H1 (cell line): ENCODE measurements at regions not wholly inside any gene's neighbourhood (a gene's known extent, or its start where the extent isn't known, plus 50 kb on each side); places are given as distances from the start of the nearest gene placed in this dataset.

ENCODE experiments used
- CTCF ChIA-PET: fragments of 300-600 bp; sonication (Branson Sonifier 250); formaldehyde crosslinking; loops from one replicate; lab custom pipeline; 2021; ENCODE audit not compliant: partially characterized antibody; lab: Charles Lee
- POLR2A ChIA-PET: fragments of 300-600 bp; sonication (Branson Sonifier 250); formaldehyde crosslinking; loops from one replicate; lab custom pipeline; 2021; ENCODE audit warnings: inconsistent platforms; ENCODE audit not compliant: partially characterized antibody; lab: Charles Lee
- DNase-seq, 2 experiments: peaks; one replicate each; pipeline versions ENCODE4 v3.0.0 to v3.0.0-alpha.2; 2010 to 2022; ENCODE audit warnings: low spot score in 2 of 2, low read depth in 1 of 2, mixed read lengths in 1 of 2
- FAIRE-seq: peaks from 2 replicates; lab custom pipeline; 2011; peaks lifted over from hg19 to GRCh38; lab: Jason Lieb, UNC
- H2AFZ ChIP-seq: 2 replicates; pipeline ENCODE4 v1.8.1; 2012; ENCODE audit warnings: low read length, inconsistent platforms
- H2AK5ac ChIP-seq: 2 replicates; pipeline ENCODE4 v1.6.1; 2013; ENCODE audit warnings: low read depth, low read length
- H2BK120ac ChIP-seq: replicated peaks from 2 replicates; pipeline ENCODE3; 2013; ENCODE audit warnings: low read depth, low read length, inconsistent platforms
- H2BK12ac ChIP-seq: 2 replicates; pipeline ENCODE4 v1.6.1; 2013; ENCODE audit warnings: low read depth, low read length
- H2BK15ac ChIP-seq: 2 replicates; pipeline ENCODE4 v1.6.1; 2013; ENCODE audit warnings: low read length
- H2BK20ac ChIP-seq: 2 replicates; pipeline ENCODE4 v1.6.1; 2013; ENCODE audit warnings: low read length
- H2BK5ac ChIP-seq: 2 replicates; pipeline ENCODE4 v1.6.1; 2013; ENCODE audit warnings: low read depth, low read length
- H3K14ac ChIP-seq: 2 replicates; pipeline ENCODE4 v1.6.1; 2013; ENCODE audit warnings: inconsistent platforms; ENCODE audit not compliant: insufficient read length
- H3K18ac ChIP-seq: 2 replicates; pipeline ENCODE4 v1.6.1; 2013; ENCODE audit warnings: low read length; ENCODE audit errors: extremely low read depth
- H3K23ac ChIP-seq: 2 replicates; pipeline ENCODE4 v1.6.1; 2013; ENCODE audit warnings: inconsistent platforms; ENCODE audit not compliant: insufficient read length
- H3K23me2 ChIP-seq: 2 replicates; pipeline ENCODE4 v1.6.1; 2013; ENCODE audit warnings: low read depth, low read length
- H3K27ac ChIP-seq: 2 replicates; pipeline ENCODE4 v1.6.1; 2011; ENCODE audit warnings: low read depth, low read length, inconsistent platforms
- H3K27me3 ChIP-seq, 4 experiments: replicated peaks in 1 of 4; 1 replicate in 1 of 4; 2 replicates in 3 of 4; pipeline versions ENCODE4 v1.6.1 to v1.8.1; 2011 to 2013; ENCODE audit warnings: low read length in 3 of 4, mild to moderate bottlenecking in 3 of 4, inconsistent platforms in 2 of 4, mixed read lengths in 2 of 4, moderate library complexity in 1 of 4; ENCODE audit not compliant: control insufficient read depth in 3 of 4, insufficient read depth in 3 of 4; ENCODE audit errors: extremely low read depth in 1 of 4
- H3K36me3 ChIP-seq, 4 experiments: 2 replicates each; pipeline versions ENCODE4 v1.6.1 to v1.8.1; 2011 to 2013; ENCODE audit warnings: mild to moderate bottlenecking in 4 of 4, low read length in 3 of 4, moderate library complexity in 2 of 4, control low read depth in 1 of 4, inconsistent platforms in 1 of 4; ENCODE audit not compliant: insufficient read depth in 4 of 4, control insufficient read depth in 2 of 4
- H3K4ac ChIP-seq: replicated peaks from 2 replicates; pipeline ENCODE3; 2013; ENCODE audit warnings: low read length, low read depth, mixed read lengths, inconsistent platforms; ENCODE audit not compliant: insufficient read length
- H3K4me1 ChIP-seq, 4 experiments: replicated peaks in 1 of 4; 1 replicate in 1 of 4; 2 replicates in 3 of 4; pipeline versions ENCODE4 v1.6.1 to v1.8.1; 2011 to 2013; ENCODE audit warnings: low read length in 3 of 4, inconsistent platforms in 2 of 4, mixed read lengths in 1 of 4; ENCODE audit not compliant: insufficient read depth in 4 of 4, control insufficient read depth in 3 of 4
- H3K4me2 ChIP-seq, 2 experiments: 2 replicates each; pipeline versions ENCODE4 v1.6.1 to v1.8.1; 2011 to 2013; ENCODE audit warnings: low read depth in 2 of 2, low read length in 2 of 2, control low read depth in 1 of 2, inconsistent platforms in 1 of 2, mild to moderate bottlenecking in 1 of 2; ENCODE audit not compliant: insufficient read depth in 1 of 2
- H3K4me3 ChIP-seq, 4 experiments: fragments of 200-600, 300-600 bp in 1 of 4; sonication (generic), shearing (Covaris generic), sonication (Bioruptor Twin) in 1 of 4; 2 replicates each; pipeline versions ENCODE4 v1.5.1 to v1.8.1; 2011 to 2016; ENCODE audit warnings: low read length in 4 of 4, low read depth in 3 of 4, control low read depth in 2 of 4, inconsistent platforms in 2 of 4, mild to moderate bottlenecking in 2 of 4, mixed read lengths in 1 of 4, moderate library complexity in 1 of 4; ENCODE audit not compliant: insufficient read depth in 2 of 4; ENCODE audit errors: extremely low read depth in 1 of 4
- H3K56ac ChIP-seq: replicated peaks from 2 replicates; pipeline ENCODE3; 2013; ENCODE audit warnings: low read depth, mild to moderate bottlenecking, mixed read lengths, low read length, inconsistent platforms; ENCODE audit not compliant: insufficient read length
- H3K79me1 ChIP-seq: 2 replicates; pipeline ENCODE4 v1.6.1; 2013; ENCODE audit warnings: low read depth, low read length, control low read depth
- H3K79me2 ChIP-seq, 2 experiments: 2 replicates each; pipeline versions ENCODE4 v1.6.1 to v1.8.1; 2012 to 2013; ENCODE audit warnings: low read length in 2 of 2, mild to moderate bottlenecking in 2 of 2, inconsistent platforms in 1 of 2; ENCODE audit not compliant: insufficient read depth in 2 of 2, control insufficient read depth in 1 of 2
- H3K9ac ChIP-seq, 4 experiments: replicated peaks in 1 of 4; 1 replicate in 1 of 4; 2 replicates in 3 of 4; pipeline versions ENCODE4 v1.6.1 to v1.8.1; 2011 to 2013; ENCODE audit warnings: low read depth in 3 of 4, low read length in 3 of 4, control low read depth in 2 of 4, mild to moderate bottlenecking in 2 of 4, moderate library complexity in 2 of 4, inconsistent platforms in 1 of 4; ENCODE audit errors: extremely low read depth in 1 of 4
- H3K9me3 ChIP-seq, 2 experiments: 2 replicates each; pipeline versions ENCODE4 v1.6.1 to v1.8.1; 2012 to 2013; ENCODE audit warnings: mild to moderate bottlenecking in 2 of 2, moderate library complexity in 2 of 2, control low read depth in 1 of 2, inconsistent platforms in 1 of 2, low read depth in 1 of 2, low read length in 1 of 2, mixed read lengths in 1 of 2; ENCODE audit not compliant: insufficient read depth in 2 of 2
- H4K20me1 ChIP-seq, 2 experiments: replicated peaks in 1 of 2; 2 replicates each; pipeline versions ENCODE3 to v1.8.1; 2011 to 2013; ENCODE audit warnings: inconsistent platforms in 2 of 2, low read length in 2 of 2, mild to moderate bottlenecking in 1 of 2; ENCODE audit not compliant: insufficient read depth in 2 of 2, control insufficient read depth in 1 of 2
- H4K5ac ChIP-seq: 2 replicates; pipeline ENCODE4 v1.6.1; 2013; ENCODE audit warnings: low read length, low read depth, mixed read lengths, inconsistent platforms; ENCODE audit not compliant: insufficient read length
- H4K8ac ChIP-seq: 2 replicates; pipeline ENCODE4 v1.8.0; 2013; ENCODE audit warnings: mild to moderate bottlenecking, moderate library complexity, low read length, inconsistent platforms; ENCODE audit not compliant: insufficient read depth; ENCODE audit errors: extremely low read depth
- H4K91ac ChIP-seq: replicated peaks from 2 replicates; pipeline ENCODE3; 2013; ENCODE audit warnings: low read length, mixed read lengths, inconsistent platforms; ENCODE audit not compliant: insufficient read length
- BACH1 ChIP-seq: IDR thresholded peaks from 2 replicates; pipeline ENCODE4 v1.6.1; 2012; ENCODE audit warnings: low read length, improper control_type of control experiment
- CBX8 ChIP-seq: fragments of 300-800, 300-1000 bp; sonication (generic); IDR thresholded peaks from 2 replicates; pipeline ENCODE4 v1.7.1; 2016; ENCODE audit warnings: low read depth, low read length, borderline replicate concordance
- HDAC2 ChIP-seq, 2 experiments: fragments of 300-600 bp in 1 of 2; sonication (generic) in 1 of 2; IDR thresholded peaks; 2 replicates each; pipeline ENCODE4 v1.6.1; 2011 to 2012; ENCODE audit warnings: low read depth in 2 of 2, low read length in 2 of 2, mild to moderate bottlenecking in 2 of 2, moderate library complexity in 2 of 2, borderline replicate concordance in 1 of 2, inconsistent platforms in 1 of 2
- JUN ChIP-seq: IDR thresholded peaks from 2 replicates; pipeline ENCODE4 v1.6.1; 2011; ENCODE audit warnings: low read depth, mild to moderate bottlenecking, improper control_type of control experiment, low read length
- KDM1A ChIP-seq: fragments of 200-600, 300-600 bp; sonication (generic); IDR thresholded peaks from 2 replicates; pipeline ENCODE4 v1.7.1; 2016; ENCODE audit warnings: mild to moderate bottlenecking, low read length, borderline replicate concordance
- NRF1 ChIP-seq: IDR thresholded peaks from 2 replicates; pipeline ENCODE4 v1.6.1; 2011; ENCODE audit warnings: mild to moderate bottlenecking, low read depth, low read length, improper control_type of control experiment
- POU5F1 ChIP-seq: IDR thresholded peaks from 2 replicates; pipeline ENCODE4 v1.6.1; 2011; ENCODE audit warnings: low read depth, mild to moderate bottlenecking, low read length, moderate library complexity
- SP1 ChIP-seq: IDR thresholded peaks from 2 replicates; pipeline ENCODE4 v1.6.1; 2011; ENCODE audit warnings: low read depth, low read length
- WGBS, 2 experiments: shearing (Covaris generic) in 1 of 2; methylation state at CpG; one replicate each; pipeline versions ENCODE4 v1.1.6 to v1.1.7; 2013 to 2015; ENCODE audit warnings: low lambda C conversion rate in 2 of 2, mixed read lengths in 2 of 2, inconsistent platforms in 1 of 2, low coverage in 1 of 2, missing lambda C conversion rate in 1 of 2; ENCODE audit not compliant: insufficient replicate concordance in 2 of 2, insufficient coverage in 1 of 2, insufficient read length in 1 of 2; ENCODE audit errors: extremely low coverage in 1 of 2, missing lambda C conversion rate in 1 of 2; 5-methylcytosine and 5-hydroxymethylcytosine counted together
- TF ChIP-seq, protein P1 (sequence below): IDR thresholded peaks from 2 replicates; pipeline ENCODE4 v1.6.1; 2011; ENCODE audit warnings: low read length, improper control_type of control experiment

DNA sequence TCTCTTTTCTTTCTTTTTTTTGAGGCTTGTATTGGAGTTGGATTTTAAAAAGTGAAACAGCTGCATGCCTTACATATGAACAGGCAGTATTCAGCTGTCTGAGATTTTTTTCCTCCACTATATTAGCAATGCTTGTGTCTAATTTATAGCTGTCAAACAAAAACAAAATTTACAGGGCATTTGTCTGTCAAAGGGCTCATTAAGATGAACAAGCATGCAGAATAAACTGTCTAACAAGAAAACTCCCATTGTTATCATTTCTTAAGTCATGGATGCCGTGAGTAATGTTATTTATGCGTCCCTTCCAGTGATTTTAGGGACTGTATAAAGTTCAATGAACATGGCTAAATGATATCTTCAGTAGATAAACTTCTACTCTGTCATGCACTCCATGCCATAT, 674.7 kb downstream of the PLCL1 start:
- Histone ChIP-seq H3K4me3 (no peak overlapping the region), H4K20me1 (no peaks in the 10 kb centered on the region), H2AK5ac (no peak overlapping the region), H3K27ac (no peak overlapping the region), H2BK5ac (no peak overlapping the region), H2BK20ac (no peak overlapping the region), H3K23me2 (no peaks in the 10 kb centered on the region), H4K8ac (no peak overlapping the region), H2AFZ (no peak overlapping the region), H3K4me1 (peaks cover 0 to 4% (median 3%) of the 10 kb centered on the region in 4 experiments; a peak in 4 of 7 replicates), H3K9ac (no peak overlapping the region), H3K14ac (no peak overlapping the region), H3K79me2 (no peaks in the 10 kb centered on the region), H3K56ac (no peak overlapping the region), H2BK12ac (no peak overlapping the region), H4K5ac (no peak overlapping the region), H3K9me3 (no peaks in the 10 kb centered on the region), H2BK120ac (no peak overlapping the region), H3K4me2 (no peak overlapping the region), H3K4ac (no peak overlapping the region), H3K36me3 (no peaks in the 10 kb centered on the region), H4K91ac (no peak overlapping the region), H3K23ac (no peak overlapping the region), H3K27me3 (no peaks in the 10 kb centered on the region), H3K79me1 (no peaks in the 10 kb centered on the region), H3K18ac (no peak overlapping the region), H2BK15ac (no peak overlapping the region)
- CTCF ChIA-PET: interaction anchor here (0.5 to 1.8 kb wide), 3 partner anchors 7 to 18 kb away, joined by 3 to 7 read pairs (median 5); no protein-coding TSS in a partner anchor
- DNase-seq: no peak
- WGBS, 2 experiments: 82% methylated on average over 2 of the region's 2 CpGs; no CpG with 5 or more reads in 1 of the 2 experiments
- POLR2A ChIA-PET: no interaction called here
- TF ChIP-seq JUN (no peak), HDAC2 (IDR thresholded peaks at IDR 0.05; ENCODE audit: borderline replicate concordance in 1 of 2, low read depth in 2 of 2, low read length in 2 of 2) (no peak), CBX8 (no peak), BACH1 (no peak), POU5F1 (no peak), NRF1 (no peak), KDM1A (no peak), SP1 (no peak)
- TF ChIP-seq, protein P1, sequence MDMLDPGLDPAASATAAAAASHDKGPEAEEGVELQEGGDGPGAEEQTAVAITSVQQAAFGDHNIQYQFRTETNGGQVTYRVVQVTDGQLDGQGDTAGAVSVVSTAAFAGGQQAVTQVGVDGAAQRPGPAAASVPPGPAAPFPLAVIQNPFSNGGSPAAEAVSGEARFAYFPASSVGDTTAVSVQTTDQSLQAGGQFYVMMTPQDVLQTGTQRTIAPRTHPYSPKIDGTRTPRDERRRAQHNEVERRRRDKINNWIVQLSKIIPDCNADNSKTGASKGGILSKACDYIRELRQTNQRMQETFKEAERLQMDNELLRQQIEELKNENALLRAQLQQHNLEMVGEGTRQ: no peak
- no peak for FAIRE-seq
